Right lung (tissue), 2 donors: ENCODE measurements at regions not wholly inside any gene's neighbourhood (a gene's known extent, or its start where the extent isn't known, plus 50 kb on each side); places are given as distances from the start of the nearest gene placed in this dataset.
"Not testable (repeated sequence)": the region's sequence is repeated elsewhere in the genome, so short reads cannot be mapped to it uniquely, and the experiment has no call there.

ENCODE experiments used
- DNase-seq, 2 donors: peaks; one replicate each; pipeline ENCODE4 v3.0.0-alpha.2; 2013

DNA sequence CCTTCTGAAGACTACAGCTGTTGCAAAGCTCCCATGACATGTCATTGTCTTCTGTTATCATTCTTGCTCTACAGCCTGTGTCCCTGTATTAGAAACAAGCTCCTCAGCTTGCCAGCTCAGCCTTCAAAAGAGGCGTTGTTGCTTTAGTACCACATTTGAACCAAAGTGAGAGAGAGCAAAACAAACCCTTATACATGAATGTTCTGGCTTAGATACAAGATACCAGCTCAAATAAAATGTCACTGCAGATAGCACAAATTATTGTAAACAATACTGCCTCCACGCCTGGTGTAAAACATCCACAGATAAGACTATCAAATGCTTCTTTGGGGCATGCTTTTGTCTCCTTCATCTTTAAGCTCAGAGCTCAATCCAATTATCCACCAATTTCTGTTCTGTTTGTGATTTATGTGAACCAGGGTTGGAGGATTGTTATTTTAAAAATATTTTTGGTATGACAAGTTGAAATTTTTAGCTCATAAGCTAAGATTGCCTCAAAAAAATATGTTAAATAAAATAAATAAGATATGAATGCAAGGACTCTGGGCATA is 403.6 kb upstream of the CDIN1 start:
- DNase-seq = no peak

DNA sequence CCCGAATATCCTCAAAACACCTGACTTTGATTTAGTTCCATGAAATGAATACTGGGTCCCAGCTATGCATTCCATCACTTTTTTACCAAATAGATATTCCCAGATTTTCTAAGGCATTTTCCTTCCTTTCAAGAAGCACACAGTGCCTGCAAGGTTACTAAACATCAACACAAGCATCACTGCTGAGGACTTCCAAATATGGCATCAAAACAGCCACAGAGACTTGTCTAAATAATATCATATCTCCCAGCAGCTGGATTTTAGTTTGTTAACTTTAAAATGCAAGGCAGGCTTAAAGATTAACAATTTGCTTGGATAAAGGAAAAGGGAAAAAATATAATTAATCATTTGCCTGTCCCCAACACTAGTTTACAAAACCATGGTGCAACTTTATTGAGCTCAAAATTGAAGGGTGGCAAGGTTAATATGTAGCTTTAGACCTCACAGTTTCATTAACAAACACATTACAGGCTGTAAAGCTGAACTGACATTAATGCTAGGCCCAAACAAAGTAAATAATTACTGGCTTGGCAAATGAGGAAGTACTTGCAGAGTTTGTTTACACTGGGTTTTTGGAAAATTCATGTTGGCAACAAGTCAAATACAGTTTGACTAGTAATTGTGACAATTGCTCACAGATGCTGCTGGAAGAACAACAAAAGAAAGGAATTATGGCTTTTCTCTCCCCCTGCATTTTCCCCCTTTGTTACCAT is 401.7 kb upstream of the CDIN1 start:
- peak; percentile 82 to 86 for DNase-seq

DNA sequence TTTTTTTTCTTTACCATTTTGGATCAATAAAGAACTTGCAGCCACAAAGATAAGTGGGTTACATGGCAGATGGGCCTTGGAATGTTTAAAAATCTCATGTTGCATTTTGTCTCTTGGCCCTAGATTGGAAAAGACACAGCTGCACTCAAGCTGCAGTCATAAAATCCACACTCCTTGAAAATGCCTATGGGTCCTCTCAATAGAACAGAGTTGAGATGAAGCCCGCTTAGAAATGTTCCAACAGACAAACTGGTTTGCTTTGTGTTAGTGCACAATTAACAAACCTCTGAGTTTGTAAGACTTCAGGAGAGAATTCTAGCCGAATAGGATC is 401.2 kb upstream of the CDIN1 start:
- DNase-seq = no peak

GRCh38 chr15:36183201-36183600 is 396.2 kb upstream of the CDIN1 start:
- no peak for DNase-seq

GRCh38 chr15:36185438-36185837 is 394.0 kb upstream of the CDIN1 start:
- DNase-seq = no peak

DNA sequence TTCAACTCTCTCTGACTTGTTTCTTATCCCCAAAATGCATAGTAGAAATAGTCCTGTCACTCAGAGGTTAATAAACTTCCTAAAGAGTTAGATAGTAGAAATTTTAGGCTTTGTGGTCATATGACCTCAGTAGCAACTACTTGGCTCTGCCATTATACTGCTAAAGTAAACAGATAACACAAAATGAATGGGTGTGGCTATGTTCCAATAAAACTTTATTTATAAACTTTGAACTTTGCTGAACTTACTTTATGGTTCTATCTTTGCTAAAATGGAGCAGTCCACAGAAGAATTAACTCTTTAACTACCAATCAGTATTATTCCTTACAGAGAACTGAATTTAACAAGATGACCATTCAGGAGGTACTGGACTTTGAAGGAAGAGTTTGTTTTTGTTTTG is 393.6 kb upstream of the CDIN1 start:
- DNase-seq = no peak

DNA sequence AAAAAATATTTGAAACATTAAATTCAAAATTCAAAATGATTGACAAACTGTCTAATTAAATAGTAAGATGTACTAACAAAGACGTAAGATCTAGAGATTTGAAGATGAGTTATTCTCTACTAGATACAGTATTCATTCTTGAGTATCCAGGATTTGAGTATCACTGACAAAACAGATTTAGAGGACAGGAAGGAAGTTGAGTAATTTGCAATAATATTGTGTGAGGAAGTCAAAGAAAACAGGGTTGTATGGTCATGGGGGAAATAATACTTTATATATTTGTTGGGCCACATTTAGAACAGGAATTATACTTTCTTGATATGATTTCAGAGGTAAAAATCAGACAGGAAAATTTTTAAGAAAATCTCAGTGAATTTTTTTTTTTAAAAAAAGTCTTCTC is 393.1 kb upstream of the CDIN1 start:
- DNase-seq = no peak

DNA sequence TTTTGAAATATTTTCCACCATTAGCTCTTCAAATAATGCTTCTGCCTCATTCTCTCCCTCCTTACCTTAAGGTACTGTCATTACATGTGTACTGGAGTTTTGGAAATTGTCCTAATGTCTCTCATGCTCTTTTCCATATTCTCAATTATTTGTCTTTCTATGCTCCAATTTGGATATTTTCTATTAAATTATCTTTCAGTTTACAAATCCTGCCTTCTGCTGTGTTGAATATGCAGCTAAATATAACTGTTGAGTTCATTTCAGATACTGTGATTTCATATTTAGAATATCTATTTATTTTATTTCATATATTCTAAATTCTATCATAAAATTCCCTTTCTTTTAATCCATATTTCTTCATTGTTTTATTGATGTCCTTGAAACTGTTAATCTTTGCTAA is 388.0 kb upstream of the CDIN1 start:
- no peak for DNase-seq

DNA sequence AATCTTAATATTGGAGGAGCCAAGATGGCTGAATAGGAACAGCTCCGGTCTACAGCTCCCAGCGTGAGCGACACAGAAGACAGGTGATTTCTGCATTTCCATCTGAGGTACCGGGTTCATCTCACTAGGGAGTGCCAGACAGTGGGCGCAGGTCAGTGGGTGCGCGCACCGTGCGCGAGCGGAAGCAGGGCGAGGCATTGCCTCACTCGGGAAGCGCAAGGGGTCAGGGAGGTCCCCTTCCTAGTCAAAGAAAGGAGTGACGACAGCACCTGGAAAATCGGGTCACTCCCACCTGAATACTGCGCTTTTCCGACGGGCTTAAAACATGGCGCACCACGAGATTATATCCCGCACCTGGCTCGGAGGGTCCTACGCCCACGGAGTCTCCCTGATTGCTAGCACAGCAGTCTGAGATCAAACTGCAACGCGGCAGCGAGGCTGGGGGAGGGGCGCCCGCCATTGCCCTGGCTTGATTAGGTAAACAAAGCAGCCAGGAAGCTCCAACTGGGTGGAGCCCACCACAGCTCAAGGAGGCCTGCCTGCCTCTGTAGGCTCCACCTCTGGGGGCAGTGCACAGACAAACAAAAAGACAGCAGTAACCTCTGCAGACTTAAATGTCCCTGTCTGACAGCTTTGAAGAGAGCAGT is 383.9 kb upstream of the CDIN1 start:
- DNase-seq = not testable (repeated sequence)

GRCh38 chr15:36208868-36209582 is 370.4 kb upstream of the CDIN1 start:
- DNase-seq = no peak

DNA sequence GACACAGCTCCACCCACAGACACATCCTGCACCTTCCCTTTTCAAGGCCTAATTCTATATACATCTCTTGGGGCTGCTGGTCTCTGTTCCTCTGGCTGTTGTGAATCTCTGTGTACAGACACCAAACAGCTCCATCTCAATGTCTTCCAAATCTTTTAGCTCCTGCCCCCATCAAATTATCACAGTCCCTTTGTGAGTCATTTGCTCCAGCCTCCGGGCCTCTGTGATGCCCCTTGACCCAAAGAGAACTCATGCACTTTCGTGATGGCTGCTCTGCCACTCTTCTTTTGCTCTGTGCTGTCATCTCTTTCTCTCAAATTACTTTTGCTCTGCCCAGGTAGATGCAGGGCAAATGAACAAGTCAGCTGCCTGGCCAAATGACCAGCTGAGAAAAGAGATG is 369.0 kb upstream of the CDIN1 start:
- no peak for DNase-seq

DNA sequence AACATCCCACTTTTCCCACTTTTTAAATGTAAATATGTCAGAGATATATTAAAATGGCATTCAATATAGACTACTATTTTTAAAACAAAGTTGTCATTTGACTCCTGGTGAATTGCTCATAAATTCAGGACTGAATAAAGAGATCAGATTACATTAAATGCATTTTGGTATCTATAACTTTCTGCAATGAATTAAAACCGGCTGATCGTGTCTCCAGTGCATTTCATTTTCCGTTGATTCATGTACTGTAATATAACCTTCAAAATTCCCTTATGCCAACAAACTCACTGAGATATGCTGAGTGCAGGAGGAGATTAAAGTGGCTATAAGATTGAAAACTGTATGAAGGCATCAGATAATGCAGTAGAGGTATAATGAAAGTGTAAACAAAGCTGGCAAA is 361.1 kb upstream of the CDIN1 start:
- DNase-seq = no peak

GRCh38 chr15:36218991-36219390 is 360.4 kb upstream of the CDIN1 start:
- no peak for DNase-seq

GRCh38 chr15:36221992-36222391 is 357.4 kb upstream of the CDIN1 start:
- no peak for DNase-seq

- no peak for DNase-seq
Observed at GRCh38 chr15:36230776-36231175, 348.6 kb upstream of the CDIN1 start.

DNA sequence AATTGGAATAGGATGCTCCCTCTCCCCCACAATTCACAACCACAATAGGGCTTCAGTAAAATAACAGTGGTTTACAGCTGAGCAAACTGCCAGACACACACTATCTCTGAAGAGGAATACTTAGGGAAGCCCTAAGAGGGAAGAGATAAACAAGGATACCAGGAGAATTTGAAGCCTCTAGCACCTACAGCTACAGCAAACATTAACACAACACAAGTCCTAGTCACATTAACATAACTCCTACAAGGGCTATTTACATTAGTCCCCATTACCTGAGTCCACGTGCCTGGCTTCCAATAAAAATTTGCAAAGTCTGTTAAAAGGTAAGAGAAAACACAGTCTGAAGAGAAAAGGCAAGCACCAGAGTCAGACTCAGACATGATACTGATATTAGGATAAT is 346.9 kb upstream of the CDIN1 start:
- no peak for DNase-seq

DNA sequence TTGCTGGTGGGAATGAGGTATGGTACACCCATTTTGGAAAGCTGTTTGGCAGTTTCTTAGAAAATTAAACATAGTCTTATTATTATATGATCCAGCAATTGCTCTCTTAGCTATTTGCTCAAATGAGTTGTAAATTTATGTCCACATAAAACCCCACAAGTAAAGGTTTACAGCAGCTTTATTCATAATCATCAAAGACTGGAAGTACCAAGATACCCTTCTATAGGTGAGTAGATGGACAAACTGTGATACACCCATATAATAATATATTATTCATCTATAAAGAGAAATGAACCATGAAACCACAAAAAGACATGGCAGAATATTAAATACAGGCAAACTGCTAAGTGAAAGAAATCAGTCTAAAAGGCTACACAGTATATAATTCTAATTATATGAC is 344.7 kb upstream of the CDIN1 start:
- no peak for DNase-seq

GRCh38 chr15:36235173-36235572 is 344.3 kb upstream of the CDIN1 start:
- no peak for DNase-seq

- no peak for DNase-seq
Observed at GRCh38 chr15:36239509-36239908, 339.9 kb upstream of the CDIN1 start.

- DNase-seq = no peak
Observed at GRCh38 chr15:36251450-36251849, 328.0 kb upstream of the CDIN1 start.

- DNase-seq = no peak
Observed at GRCh38 chr15:36252146-36252711, 327.2 kb upstream of the CDIN1 start.

GRCh38 chr15:36254426-36254825 is 325.0 kb upstream of the CDIN1 start:
- DNase-seq = no peak

- DNase-seq = no peak
Observed at GRCh38 chr15:36256404-36256807, 323.0 kb upstream of the CDIN1 start.
